Suppressor macrophage (primary cell): ENCODE measurements at regions not wholly inside any gene's neighbourhood (a gene's known extent, or its start where the extent isn't known, plus 50 kb on each side); places are given as distances from the start of the nearest gene placed in this dataset.
"Not testable (repeated sequence)": the region's sequence is repeated elsewhere in the genome, so short reads cannot be mapped to it uniquely, and the experiment has no call there.

Experiments
- DNase-seq, 4 experiments: peaks; one replicate each; pipeline ENCODE4 v3.0.0-alpha.2; 2020 to 2022

- DNase-seq: no peak
These were observed 55.2 kb downstream of the RPL22L1 start for GRCh38 chr3:170814822-170815221.

GRCh38 chr3:170813266-170813665 is 56.7 kb downstream of the RPL22L1 start:
- DNase-seq: no peak

GRCh38 chr3:170811928-170812591 is 57.9 kb downstream of the RPL22L1 start:
- peak; percentile 79 to 90 (median 80) for DNase-seq

DNA sequence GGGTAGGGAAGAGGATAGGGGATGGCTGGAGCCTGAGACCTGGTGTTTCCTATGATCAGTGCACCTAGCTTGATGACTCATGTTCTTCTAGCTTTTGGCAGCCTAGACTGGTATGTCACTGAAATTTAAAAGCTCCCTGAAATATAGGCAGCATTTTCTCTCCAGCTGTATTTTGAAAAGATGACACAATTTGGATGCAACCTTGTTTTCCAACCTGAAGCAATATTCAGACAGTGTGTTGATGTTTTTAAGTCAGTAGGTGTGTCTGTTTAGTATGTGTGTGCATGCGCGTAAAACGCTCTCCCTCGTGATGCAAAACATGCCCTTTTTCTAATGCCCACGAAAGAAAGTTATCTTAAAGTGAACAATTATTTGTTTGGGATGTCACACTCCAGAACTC is 58.5 kb downstream of the RPL22L1 start:
- no peak for DNase-seq

DNA sequence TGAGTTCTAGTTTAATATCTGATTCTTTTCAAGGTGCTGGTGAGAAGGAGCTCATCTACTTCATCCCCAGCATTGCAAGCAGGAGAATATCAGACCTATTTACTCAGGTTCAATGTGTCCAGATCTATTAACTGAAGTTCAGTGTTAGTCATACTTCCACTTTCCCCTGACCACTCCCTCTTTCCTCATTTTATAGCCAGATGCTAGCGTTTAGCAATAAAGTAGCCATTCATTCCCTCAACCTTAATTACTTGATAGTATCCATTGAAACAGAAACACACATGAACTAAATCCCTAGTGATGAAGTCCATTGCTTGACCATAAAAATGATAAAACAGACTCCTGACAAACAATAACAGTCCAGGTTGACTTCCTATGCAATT is 60.0 kb downstream of the RPL22L1 start:
- peak in 1 of 4 experiments; percentile 6 for DNase-seq

DNA sequence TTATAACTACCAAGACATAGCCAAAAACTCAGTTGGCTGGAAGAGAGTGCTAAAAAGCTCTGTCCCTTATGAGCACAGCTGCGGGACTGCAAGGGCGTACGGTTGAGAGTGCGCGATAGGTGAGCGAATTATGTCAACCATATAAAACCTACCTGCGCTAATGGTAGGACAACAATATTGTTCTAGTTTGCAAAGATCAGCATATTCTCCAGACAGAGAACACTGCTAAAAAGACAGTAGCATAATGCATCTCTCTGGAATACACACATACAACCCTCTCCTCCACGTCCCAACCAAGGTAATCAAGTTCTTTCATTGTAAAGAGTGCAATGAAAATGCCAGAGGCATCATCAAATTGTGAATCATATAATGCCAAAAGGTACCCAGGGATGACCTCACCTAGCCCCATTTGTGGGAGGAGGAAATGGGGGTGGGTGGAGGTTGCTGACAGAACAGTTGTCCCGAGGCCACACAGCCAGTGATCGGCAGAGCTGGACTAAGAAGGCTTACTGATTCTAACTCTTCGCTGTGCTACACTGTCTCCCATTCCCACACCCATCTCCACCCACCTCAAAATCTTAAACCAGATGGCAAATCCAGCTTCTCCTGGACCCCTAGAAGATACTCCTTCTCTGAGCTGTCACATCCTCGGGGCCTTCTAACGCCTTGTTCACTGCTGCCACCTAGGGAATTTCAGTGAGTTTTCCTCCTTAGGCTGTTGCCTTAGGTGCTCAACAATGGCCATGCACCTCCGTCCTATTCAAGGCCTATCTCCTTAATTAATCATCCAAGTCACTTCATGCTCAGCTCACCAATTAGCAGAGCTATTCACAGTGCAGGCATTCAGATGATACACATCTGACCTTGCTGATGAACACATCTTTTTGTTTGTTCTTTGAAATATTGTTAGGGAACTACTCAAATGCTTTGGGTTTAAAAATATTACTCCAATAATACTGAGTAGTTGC is 60.7 kb downstream of the RPL22L1 start:
- DNase-seq: peak in 2 of 4 experiments; percentile 23 to 31

GRCh38 chr3:170808041-170808440 is 62.0 kb downstream of the RPL22L1 start:
- no peak for DNase-seq

- DNase-seq: no peak
These were observed 63.3 kb downstream of the RPL22L1 start for GRCh38 chr3:170806676-170807075.

DNA sequence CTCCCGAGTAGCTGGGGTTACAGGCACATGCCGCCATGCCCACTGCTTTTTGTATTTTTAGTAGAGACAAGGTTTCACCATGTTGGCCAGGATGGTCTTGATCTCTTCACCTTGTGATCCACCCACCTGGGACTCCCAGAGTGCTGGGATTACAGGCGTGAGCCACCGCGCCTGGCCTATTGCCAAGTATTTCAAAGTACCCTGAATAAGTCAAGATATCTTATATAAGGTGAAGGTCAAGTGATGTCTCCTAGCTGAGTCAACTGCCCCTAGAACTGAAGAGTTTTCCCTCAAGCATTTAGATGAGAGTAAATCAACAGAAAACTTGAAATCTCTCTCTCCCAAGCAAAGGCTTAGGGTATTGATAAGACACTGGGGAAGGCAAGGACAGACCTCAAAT is 63.9 kb downstream of the RPL22L1 start:
- no peak for DNase-seq

DNA sequence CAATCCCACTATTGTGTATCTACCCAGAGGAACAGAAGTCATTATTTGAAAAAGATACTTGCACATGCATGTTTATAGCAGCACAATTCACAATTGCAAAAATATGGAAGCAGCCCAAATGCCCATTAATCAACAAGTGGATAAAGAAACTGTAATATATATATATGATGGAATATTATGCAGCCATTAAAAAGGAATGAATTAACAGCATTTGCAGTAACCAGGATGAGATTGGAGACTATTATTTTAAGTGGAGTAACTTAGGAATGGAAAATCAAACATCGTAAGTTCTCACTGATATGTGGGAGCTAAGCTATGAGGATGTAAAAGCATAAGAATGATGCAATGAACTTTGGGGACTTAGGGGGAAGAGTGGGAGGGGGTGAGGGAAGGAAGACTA is 64.7 kb downstream of the RPL22L1 start:
- DNase-seq: not testable (repeated sequence)

GRCh38 chr3:170804634-170805033 is 65.4 kb downstream of the RPL22L1 start:
- DNase-seq: not testable (repeated sequence)

DNA sequence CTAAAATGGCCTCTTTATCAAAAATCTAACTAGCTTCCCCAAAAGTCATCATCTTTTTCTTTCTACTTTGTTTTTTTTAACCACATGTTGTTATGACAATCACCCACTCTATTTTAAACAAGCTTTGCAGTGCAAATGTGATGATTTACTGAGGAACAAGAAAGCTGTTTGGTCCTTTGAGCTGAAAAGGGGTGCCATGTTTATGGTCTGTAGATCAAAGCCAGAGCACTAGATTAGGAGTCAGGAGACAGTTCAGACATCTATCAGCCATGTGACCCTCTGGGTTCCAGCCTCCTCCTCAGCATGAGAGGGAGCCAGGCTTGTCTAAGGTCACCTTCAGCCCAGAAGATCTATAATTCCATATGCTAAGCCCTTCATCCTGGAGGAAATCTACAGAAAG is 65.9 kb downstream of the RPL22L1 start:
- DNase-seq: peak in 1 of 4 experiments; percentile 22

DNA sequence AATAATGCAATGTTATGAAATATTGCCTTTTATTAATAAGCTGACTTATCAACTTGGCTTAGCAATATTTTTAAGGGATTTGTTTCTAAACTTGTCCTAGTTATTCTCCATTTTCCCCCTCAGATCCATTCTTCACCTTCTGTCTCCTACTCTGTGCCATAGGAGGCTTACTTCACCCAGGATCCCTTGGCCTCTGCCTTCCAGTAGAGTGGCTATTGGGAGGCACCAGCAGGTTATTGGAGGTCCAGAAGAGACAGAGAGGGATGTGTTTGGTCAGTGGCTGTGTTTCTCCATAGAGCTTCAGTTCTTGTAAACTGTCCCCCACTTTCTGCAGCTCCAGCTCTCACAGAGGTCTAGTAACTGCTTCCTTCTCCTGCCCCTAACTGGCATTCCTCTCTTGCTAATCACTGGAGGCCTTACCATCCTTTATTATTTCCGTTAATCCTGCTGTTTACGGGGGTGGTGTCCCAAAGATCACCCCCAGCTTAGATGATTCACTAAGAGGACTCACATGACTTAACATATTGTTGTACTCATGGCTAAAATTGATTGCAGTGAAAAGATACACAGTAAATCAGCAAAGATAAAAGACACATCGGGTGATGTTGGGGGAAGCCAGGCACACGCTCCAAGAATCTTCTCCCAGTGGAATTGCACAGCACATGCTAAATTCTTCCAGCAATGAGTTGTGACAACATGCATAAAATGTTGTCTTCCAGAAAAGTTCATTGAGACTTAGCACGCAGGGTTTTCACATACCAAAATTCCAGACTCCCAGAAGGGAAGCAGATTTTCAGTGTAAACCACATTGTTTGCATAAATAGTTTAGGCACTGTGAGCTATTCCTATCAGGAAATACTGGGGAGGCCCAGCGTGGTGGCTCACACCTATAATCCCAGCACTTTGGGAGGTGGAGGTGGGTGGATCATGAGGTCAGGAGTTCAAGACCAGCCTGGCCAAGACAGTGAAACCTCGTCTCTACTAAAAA is 67.5 kb downstream of the RPL22L1 start:
- no peak for DNase-seq

GRCh38 chr3:170801597-170801996 is 68.4 kb downstream of the RPL22L1 start:
- no peak for DNase-seq

- DNase-seq: not testable (repeated sequence)
These were observed 69.7 kb downstream of the RPL22L1 start for GRCh38 chr3:170800275-170800674.

GRCh38 chr3:170799009-170799408 is 71.0 kb downstream of the RPL22L1 start:
- DNase-seq: no peak

DNA sequence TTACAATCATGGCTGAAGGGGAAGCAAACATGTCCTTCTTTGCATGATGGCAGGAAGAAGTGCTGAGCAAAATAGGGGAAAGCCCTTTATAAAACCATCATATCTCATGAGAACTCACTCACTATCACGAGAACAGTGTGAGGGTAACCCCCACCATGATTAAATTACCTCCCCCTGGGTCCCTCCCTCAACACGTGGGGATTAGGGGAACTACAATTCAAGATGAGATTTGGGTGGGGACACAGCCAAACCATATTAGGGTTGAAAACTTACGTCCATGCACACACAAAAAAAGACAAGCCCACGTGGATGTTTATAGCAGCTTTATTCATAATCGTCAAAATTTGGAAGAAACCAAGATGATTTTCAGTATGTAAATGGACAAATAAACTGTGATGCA is 72.3 kb downstream of the RPL22L1 start:
- DNase-seq: no peak

DNA sequence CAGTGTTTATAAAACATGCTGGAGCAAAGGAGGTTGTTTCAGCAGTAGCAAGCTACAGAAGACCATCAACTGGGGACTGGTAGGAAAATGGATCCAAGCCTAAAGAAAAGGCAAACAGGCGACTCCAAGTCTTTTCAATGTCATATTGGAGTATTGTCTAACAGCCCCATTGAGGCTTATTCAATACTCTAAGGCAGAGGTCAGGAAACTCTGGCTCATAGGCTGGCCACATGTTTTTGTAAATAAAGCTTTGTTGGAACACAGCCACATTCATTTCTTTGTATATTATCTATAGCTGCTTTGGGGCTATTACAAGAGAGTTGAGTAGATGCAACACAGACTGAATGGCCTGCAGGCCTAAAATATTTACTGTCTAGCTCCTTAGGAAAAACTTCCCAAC is 77.5 kb downstream of the RPL22L1 start:
- DNase-seq: no peak

DNA sequence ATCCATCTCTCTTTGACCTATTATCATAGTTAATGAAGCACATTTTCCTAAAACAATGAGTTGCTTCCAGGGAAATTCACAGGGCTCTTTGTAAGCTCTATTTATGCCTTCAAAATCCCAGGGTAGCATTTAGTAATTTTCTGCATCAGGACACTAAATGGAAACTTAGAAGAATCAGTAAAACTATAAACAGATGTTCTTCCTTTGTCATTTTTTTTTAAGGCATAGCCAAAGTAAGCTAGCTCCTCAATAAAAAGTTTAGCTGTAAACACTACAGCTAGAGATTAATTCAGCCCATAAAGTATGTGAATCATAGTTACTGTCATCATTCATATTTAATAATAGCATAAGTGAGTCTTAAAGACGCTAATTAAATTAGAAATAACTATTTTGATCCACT is 79.3 kb downstream of the RPL22L1 start:
- no peak for DNase-seq

DNA sequence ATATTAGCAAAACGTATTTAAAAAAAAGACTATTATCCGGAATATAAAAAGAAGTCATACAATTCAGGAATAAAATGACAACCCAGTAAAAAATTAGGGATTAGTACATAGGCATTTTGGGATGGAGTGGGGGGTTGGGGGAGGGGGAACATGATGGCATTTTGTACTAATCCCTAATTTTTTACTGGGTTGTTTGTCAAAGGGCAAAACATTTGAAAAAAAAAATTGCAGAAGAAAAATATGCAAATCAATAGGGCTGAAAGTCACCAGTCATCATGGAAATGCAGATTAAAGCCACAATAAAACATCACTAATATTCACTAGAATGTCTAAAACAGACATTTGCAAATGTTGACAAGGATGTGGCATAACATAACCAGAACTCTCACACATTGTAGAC is 82.5 kb downstream of the RPL22L1 start:
- DNase-seq: no peak

GRCh38 chr3:170785454-170785853 is 84.5 kb downstream of the RPL22L1 start:
- DNase-seq: no peak

DNA sequence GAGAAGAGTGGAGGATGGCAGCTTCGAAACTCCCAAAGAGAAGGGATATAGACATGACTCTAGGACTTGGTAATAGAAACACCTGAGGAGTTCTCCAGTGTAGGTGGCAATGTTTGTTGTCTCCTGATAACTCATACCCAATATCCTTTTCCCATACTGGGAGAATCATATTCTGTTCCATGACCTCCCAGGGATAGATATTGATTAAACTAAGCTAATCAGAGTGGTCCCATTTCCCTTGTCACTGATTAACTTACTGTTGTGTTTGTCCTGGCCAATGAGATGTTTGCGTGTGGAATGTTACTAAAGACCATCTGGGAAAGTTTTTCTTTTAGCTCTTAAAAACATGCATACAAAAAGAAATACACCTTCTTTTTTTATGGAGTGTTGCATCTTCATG is 85.6 kb downstream of the RPL22L1 start:
- no peak for DNase-seq

DNA sequence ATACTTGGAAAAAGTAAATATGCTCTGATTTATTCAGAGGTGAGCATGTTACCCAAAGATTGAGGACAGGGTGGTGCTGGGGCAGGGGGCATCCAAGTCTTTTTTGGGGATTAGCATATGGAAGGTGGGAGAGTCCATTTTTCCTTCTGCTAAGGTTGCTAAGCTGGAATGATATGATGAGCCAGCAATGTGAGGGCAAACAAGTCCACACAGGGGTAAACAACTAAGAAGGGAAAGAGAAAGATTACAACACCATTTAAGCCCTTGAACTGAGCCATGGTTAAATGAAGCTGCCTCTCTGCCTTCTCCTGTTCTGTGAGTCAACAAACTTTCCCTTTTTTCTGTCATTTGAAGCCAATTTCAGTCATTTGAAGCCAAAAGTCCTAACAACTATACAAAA is 89.0 kb downstream of the RPL22L1 start:
- no peak for DNase-seq
